ENCODE measurements at regions not wholly inside any gene's neighbourhood (a gene's known extent, or its start where the extent isn't known, plus 50 kb on each side); places are given as distances from the start of the nearest gene placed in this dataset.

DNA sequence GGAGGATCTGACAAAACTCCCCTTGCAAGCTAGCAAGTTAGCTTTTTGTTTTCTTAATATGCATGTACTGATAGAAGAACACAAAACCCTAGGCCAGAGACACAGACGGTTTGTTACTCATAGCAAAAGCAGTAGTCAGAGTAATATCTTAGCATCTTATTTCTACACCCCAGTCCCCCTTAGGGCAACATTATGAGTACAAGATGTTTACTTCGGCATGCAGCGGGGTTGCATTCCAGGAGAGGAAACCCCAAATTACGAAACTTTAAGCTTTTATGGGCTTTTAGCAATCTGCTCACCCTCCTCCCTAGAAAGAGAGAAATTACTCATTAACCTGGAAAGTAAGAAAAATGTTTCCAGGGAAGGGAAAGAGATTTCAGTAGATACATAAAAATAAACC, 1286.9 kb downstream of the EPHA7 start:
- Histone ChIP-seq H3K36me3 (ENCODE audit: control insufficient read depth in 1 of 2, insufficient read depth in 2 of 2, low read length in 2 of 2) (no peaks in the 10 kb centered on the region), H3K27me3 (ENCODE audit: low read depth, low read length) (no peaks in the 10 kb centered on the region), H3K4me3 (ENCODE audit: low read depth in 1 of 2, low read length in 2 of 2) (no peak overlapping the region), H3K4me1 (ENCODE audit: control insufficient read depth in 1 of 2, insufficient read depth in 2 of 2, low read length in 2 of 2) (no peaks in the 10 kb centered on the region), H3K9me3 (ENCODE audit: control insufficient read depth in 1 of 2, low read length in 2 of 2) (no peaks in the 10 kb centered on the region), H3K27ac (ENCODE audit: low read length) (no peak overlapping the region)

DNA sequence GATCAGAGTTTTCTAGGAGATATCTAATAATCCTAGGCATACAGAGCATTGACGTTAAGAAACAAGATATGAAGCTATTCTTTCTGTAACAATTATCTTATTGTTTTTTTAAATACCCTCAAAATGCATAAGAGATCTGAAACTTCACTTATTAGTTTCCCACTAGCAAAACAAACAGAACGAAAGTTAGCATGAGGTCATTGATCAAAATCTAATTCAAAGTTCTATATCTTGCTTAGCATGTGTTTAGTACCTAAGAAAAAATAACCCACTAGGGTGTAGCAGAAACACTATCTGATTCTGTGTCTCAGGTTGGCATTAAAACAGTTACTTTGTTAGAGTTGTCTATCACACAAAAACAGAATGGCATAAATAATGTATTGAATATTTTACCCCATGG, 1288.4 kb downstream of the EPHA7 start:
- Histone ChIP-seq H3K27ac (ENCODE audit: low read length) (no peak overlapping the region), H3K9me3 (ENCODE audit: control insufficient read depth in 1 of 2, low read length in 2 of 2) (no peaks in the 10 kb centered on the region), H3K4me1 (ENCODE audit: control insufficient read depth in 1 of 2, insufficient read depth in 2 of 2, low read length in 2 of 2) (no peaks in the 10 kb centered on the region), H3K36me3 (ENCODE audit: control insufficient read depth in 1 of 2, insufficient read depth in 2 of 2, low read length in 2 of 2) (no peaks in the 10 kb centered on the region), H3K4me3 (ENCODE audit: low read depth in 1 of 2, low read length in 2 of 2) (no peak overlapping the region), H3K27me3 (ENCODE audit: low read depth, low read length) (no peaks in the 10 kb centered on the region)

DNA sequence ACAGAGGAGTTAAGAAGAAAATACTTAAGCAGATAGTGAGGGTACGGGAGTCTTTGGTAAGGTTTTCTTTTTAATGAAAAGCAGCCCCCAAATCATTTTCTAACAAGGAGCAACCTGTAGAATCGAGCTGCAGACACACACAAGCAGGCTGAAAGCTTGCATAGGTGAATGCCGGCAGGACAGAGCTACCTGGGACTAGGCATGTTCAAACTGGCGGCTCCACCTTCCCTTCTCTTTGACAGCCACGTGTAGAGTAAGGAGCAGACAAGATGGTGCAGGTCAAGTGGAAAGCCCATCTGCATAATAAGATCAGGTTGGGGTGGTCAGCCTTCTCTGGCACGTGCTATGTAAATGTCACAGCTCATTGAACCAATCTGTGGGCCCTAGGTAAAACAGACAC, 1292.4 kb downstream of the EPHA7 start:
- Histone ChIP-seq H3K27me3 (ENCODE audit: low read depth, low read length) (no peaks in the 10 kb centered on the region), H3K9me3 (ENCODE audit: control insufficient read depth in 1 of 2, low read length in 2 of 2) (no peaks in the 10 kb centered on the region), H3K27ac (ENCODE audit: low read length) (no peak overlapping the region), H3K36me3 (ENCODE audit: control insufficient read depth in 1 of 2, insufficient read depth in 2 of 2, low read length in 2 of 2) (no peaks in the 10 kb centered on the region), H3K4me3 (ENCODE audit: low read depth in 1 of 2, low read length in 2 of 2) (no peak overlapping the region), H3K4me1 (ENCODE audit: control insufficient read depth in 1 of 2, insufficient read depth in 2 of 2, low read length in 2 of 2) (no peaks in the 10 kb centered on the region)

- no peak overlapping the region for H3K27ac ChIP-seq (ENCODE audit: low read length)
- no peaks in the 10 kb centered on the region for H3K9me3 ChIP-seq (ENCODE audit: control insufficient read depth in 1 of 2, low read length in 2 of 2)
- H3K4me1 ChIP-seq (ENCODE audit: control insufficient read depth in 1 of 2, insufficient read depth in 2 of 2, low read length in 2 of 2) = no peaks in the 10 kb centered on the region
- no peaks in the 10 kb centered on the region for H3K27me3 ChIP-seq (ENCODE audit: low read depth, low read length)
- H3K4me3 ChIP-seq (ENCODE audit: low read depth in 1 of 2, low read length in 2 of 2) = no peak overlapping the region
- no peaks in the 10 kb centered on the region for H3K36me3 ChIP-seq (ENCODE audit: control insufficient read depth in 1 of 2, insufficient read depth in 2 of 2, low read length in 2 of 2)
These were observed 1293.3 kb downstream of the EPHA7 start for GRCh38 chr6:92126088-92126487.

DNA sequence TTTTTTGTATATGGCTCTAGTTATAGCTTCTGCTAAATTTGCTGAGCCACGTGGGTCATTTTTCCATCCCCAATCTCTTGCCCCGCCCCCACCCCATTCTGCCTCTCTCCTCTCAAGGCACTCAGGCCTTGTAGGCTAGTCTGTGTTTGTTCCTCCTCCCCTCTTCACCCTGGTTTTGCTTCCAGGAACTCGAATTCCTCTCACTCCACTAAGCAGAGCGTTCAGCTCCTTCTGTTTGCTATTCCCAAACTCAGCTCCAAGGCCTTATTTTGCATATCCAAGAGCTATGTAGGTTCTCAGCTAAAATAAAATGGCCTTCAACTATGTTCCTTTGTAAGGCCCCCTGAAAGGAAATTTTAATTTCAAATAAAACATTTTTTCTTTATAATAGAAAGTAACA, 1293.7 kb downstream of the EPHA7 start:
- no peaks in the 10 kb centered on the region for H3K9me3 ChIP-seq (ENCODE audit: control insufficient read depth in 1 of 2, low read length in 2 of 2)
- no peaks in the 10 kb centered on the region for H3K36me3 ChIP-seq (ENCODE audit: control insufficient read depth in 1 of 2, insufficient read depth in 2 of 2, low read length in 2 of 2)
- H3K27me3 ChIP-seq (ENCODE audit: low read depth, low read length) = no peaks in the 10 kb centered on the region
- no peaks in the 10 kb centered on the region for H3K4me1 ChIP-seq (ENCODE audit: control insufficient read depth in 1 of 2, insufficient read depth in 2 of 2, low read length in 2 of 2)
- no peak overlapping the region for H3K4me3 ChIP-seq (ENCODE audit: low read depth in 1 of 2, low read length in 2 of 2)
- H3K27ac ChIP-seq (ENCODE audit: low read length) = no peak overlapping the region

- no peaks in the 10 kb centered on the region for H3K9me3 ChIP-seq (ENCODE audit: control insufficient read depth in 1 of 2, low read length in 2 of 2)
- H3K27me3 ChIP-seq (ENCODE audit: low read depth, low read length) = no peaks in the 10 kb centered on the region
- H3K4me3 ChIP-seq (ENCODE audit: low read depth in 1 of 2, low read length in 2 of 2) = no peak overlapping the region
These were observed 1295.1 kb downstream of the EPHA7 start for GRCh38 chr6:92124200-92124651.

DNA sequence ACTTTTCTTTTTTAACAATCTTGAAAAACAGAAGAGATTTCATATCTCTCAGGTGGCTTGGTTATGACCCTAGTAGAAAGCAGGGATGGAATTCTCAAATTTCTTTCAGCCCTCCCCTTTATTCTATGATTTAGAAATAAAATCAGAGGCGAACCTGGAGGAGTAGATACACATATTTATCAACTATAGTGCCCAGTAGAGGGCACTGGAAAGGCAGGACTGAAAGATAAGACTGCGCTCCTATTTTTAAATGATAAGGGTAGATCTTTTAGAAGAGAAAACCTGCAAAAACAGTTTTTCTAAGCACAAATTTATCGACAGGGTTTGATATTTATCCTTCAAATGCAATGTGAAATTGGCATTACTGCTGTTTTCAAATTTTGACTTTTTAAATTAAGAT, 1296.6 kb downstream of the EPHA7 start:
- H3K4me3 ChIP-seq (ENCODE audit: low read depth in 1 of 2, low read length in 2 of 2) = no peak overlapping the region

More at GRCh38 chr6:92124200-92124651, 1295.1 kb downstream of the EPHA7 start:
- no peak overlapping the region for H3K27ac ChIP-seq (ENCODE audit: low read length)
- H3K4me1 ChIP-seq (ENCODE audit: control insufficient read depth in 1 of 2, insufficient read depth in 2 of 2, low read length in 2 of 2) = no peaks in the 10 kb centered on the region
- no peaks in the 10 kb centered on the region for H3K36me3 ChIP-seq (ENCODE audit: control insufficient read depth in 1 of 2, insufficient read depth in 2 of 2, low read length in 2 of 2)

DNA sequence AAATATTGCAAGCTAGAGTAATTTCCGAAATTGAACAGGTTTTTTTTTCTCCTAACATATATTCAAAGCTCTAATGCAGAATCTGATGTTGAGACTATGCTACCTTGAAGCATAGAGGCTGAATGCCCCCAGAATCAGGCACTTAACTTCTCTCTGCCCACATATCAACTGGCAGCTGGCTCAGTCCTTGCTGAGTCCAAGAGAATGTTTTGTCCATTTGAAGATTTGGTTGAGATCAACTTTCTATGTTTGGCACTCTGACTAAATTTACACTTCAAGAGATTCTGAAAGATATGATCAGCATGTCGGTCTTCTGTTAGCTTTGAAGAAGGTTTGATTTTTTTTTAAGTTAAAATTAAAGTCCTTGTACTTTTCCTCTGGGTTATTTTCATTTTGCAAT, 1298.1 kb downstream of the EPHA7 start:
- no peaks in the 10 kb centered on the region for H3K9me3 ChIP-seq (ENCODE audit: control insufficient read depth in 1 of 2, low read length in 2 of 2)
- no peak overlapping the region for H3K4me3 ChIP-seq (ENCODE audit: low read depth in 1 of 2, low read length in 2 of 2)
- H3K36me3 ChIP-seq (ENCODE audit: control insufficient read depth in 1 of 2, insufficient read depth in 2 of 2, low read length in 2 of 2) = no peaks in the 10 kb centered on the region
- H3K27ac ChIP-seq (ENCODE audit: low read length) = no peak overlapping the region
- no peaks in the 10 kb centered on the region for H3K27me3 ChIP-seq (ENCODE audit: low read depth, low read length)
- no peaks in the 10 kb centered on the region for H3K4me1 ChIP-seq (ENCODE audit: control insufficient read depth in 1 of 2, insufficient read depth in 2 of 2, low read length in 2 of 2)

More for the DNA sequence above, 1296.6 kb downstream of the EPHA7 start:
- Histone ChIP-seq H3K27ac (ENCODE audit: low read length) (no peak overlapping the region), H3K4me1 (ENCODE audit: control insufficient read depth in 1 of 2, insufficient read depth in 2 of 2, low read length in 2 of 2) (no peaks in the 10 kb centered on the region), H3K36me3 (ENCODE audit: control insufficient read depth in 1 of 2, insufficient read depth in 2 of 2, low read length in 2 of 2) (no peaks in the 10 kb centered on the region), H3K9me3 (ENCODE audit: control insufficient read depth in 1 of 2, low read length in 2 of 2) (no peaks in the 10 kb centered on the region), H3K27me3 (ENCODE audit: low read depth, low read length) (no peaks in the 10 kb centered on the region)

- no peak overlapping the region for H3K27ac ChIP-seq (ENCODE audit: low read length)
These were observed 1301.6 kb downstream of the EPHA7 start for GRCh38 chr6:92117800-92118199.

GRCh38 chr6:92114797-92115196, 1304.6 kb downstream of the EPHA7 start:
- no peaks in the 10 kb centered on the region for H3K4me1 ChIP-seq (ENCODE audit: control insufficient read depth in 1 of 2, insufficient read depth in 2 of 2, low read length in 2 of 2)
- no peak overlapping the region for H3K4me3 ChIP-seq (ENCODE audit: low read depth in 1 of 2, low read length in 2 of 2)
- H3K27ac ChIP-seq (ENCODE audit: low read length) = no peak overlapping the region
- no peaks in the 10 kb centered on the region for H3K9me3 ChIP-seq (ENCODE audit: control insufficient read depth in 1 of 2, low read length in 2 of 2)
- no peaks in the 10 kb centered on the region for H3K36me3 ChIP-seq (ENCODE audit: control insufficient read depth in 1 of 2, insufficient read depth in 2 of 2, low read length in 2 of 2)
- no peaks in the 10 kb centered on the region for H3K27me3 ChIP-seq (ENCODE audit: low read depth, low read length)

More at GRCh38 chr6:92117800-92118199, 1301.6 kb downstream of the EPHA7 start:
- no peaks in the 10 kb centered on the region for H3K36me3 ChIP-seq (ENCODE audit: control insufficient read depth in 1 of 2, insufficient read depth in 2 of 2, low read length in 2 of 2)
- no peaks in the 10 kb centered on the region for H3K4me1 ChIP-seq (ENCODE audit: control insufficient read depth in 1 of 2, insufficient read depth in 2 of 2, low read length in 2 of 2)
- no peak overlapping the region for H3K4me3 ChIP-seq (ENCODE audit: low read depth in 1 of 2, low read length in 2 of 2)
- no peaks in the 10 kb centered on the region for H3K9me3 ChIP-seq (ENCODE audit: control insufficient read depth in 1 of 2, low read length in 2 of 2)
- H3K27me3 ChIP-seq (ENCODE audit: low read depth, low read length) = no peaks in the 10 kb centered on the region

DNA sequence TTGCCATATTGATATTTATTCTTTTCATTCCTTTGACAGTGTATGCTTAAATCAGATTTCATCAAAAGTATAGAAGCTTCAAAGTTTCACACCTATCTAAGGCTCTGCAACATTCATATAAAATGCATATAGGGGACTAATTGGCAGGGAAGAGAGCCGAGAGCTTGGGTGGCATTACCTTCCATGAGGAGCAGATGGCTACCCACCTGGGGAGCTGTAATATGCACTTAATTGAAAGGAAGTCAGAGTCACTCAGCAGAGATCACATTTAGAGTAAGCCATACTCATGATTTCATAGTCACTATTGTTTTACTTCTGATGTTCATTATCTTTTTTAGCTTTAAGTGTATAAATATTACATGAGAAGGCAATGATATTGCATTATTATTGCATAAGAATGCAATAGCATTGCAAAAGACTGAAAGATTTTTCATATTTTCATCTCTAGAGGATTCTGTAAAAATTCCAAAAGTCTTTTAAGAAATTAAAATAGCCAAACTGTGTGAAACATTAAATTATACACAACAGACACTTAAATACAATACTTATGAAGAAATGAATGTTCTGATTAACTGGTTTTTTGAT, 1305.2 kb downstream of the EPHA7 start:
- H3K9me3 ChIP-seq (ENCODE audit: control insufficient read depth in 1 of 2, low read length in 2 of 2) = no peaks in the 10 kb centered on the region
- no peak overlapping the region for H3K27ac ChIP-seq (ENCODE audit: low read length)
- H3K4me1 ChIP-seq (ENCODE audit: control insufficient read depth in 1 of 2, insufficient read depth in 2 of 2, low read length in 2 of 2) = no peaks in the 10 kb centered on the region
- no peak overlapping the region for H3K4me3 ChIP-seq (ENCODE audit: low read depth in 1 of 2, low read length in 2 of 2)
- no peaks in the 10 kb centered on the region for H3K27me3 ChIP-seq (ENCODE audit: low read depth, low read length)
- H3K36me3 ChIP-seq (ENCODE audit: control insufficient read depth in 1 of 2, insufficient read depth in 2 of 2, low read length in 2 of 2) = no peaks in the 10 kb centered on the region

- Histone ChIP-seq H3K27ac (ENCODE audit: low read length) (no peak overlapping the region), H3K27me3 (ENCODE audit: low read depth, low read length) (no peaks in the 10 kb centered on the region), H3K4me1 (ENCODE audit: control insufficient read depth in 1 of 2, insufficient read depth in 2 of 2, low read length in 2 of 2) (no peaks in the 10 kb centered on the region), H3K36me3 (ENCODE audit: control insufficient read depth in 1 of 2, insufficient read depth in 2 of 2, low read length in 2 of 2) (no peaks in the 10 kb centered on the region), H3K4me3 (ENCODE audit: low read depth in 1 of 2, low read length in 2 of 2) (no peak overlapping the region), H3K9me3 (ENCODE audit: control insufficient read depth in 1 of 2, low read length in 2 of 2) (no peaks in the 10 kb centered on the region)
These were observed 1308.0 kb downstream of the EPHA7 start for GRCh38 chr6:92111386-92111785.

All from muscle layer of duodenum (tissue), 2 donors.